ENCODE measurements at regions not wholly inside any gene's neighbourhood (a gene's known extent, or its start where the extent isn't known, plus 50 kb on each side); places are given as distances from the start of the nearest gene placed in this dataset.

- Histone ChIP-seq H3K18ac (ENCODE audit: insufficient read length, low read depth, low read length) (no peak overlapping the region), H2BK20ac (ENCODE audit: low read depth, low read length, poor library complexity, severe bottlenecking) (no peak overlapping the region), H3K79me2 (ENCODE audit: insufficient read depth, low read length) (no peaks in the 10 kb centered on the region), H2BK15ac (ENCODE audit: low read depth, low read length) (no peak overlapping the region), H4K5ac (ENCODE audit: insufficient read length, low read depth, low read length) (no peak overlapping the region), H4K8ac (replicated peaks; ENCODE audit: insufficient read length, low read depth, low read length) (no peak overlapping the region), H3K23ac (ENCODE audit: insufficient read length, low read depth, low read length) (no peak overlapping the region), H3K4me2 (ENCODE audit: insufficient read depth, insufficient read length, low read length) (no peak overlapping the region), H3K9ac (ENCODE audit: extremely low read depth, insufficient read length, low read length) (no peak overlapping the region), H3K27me3 (ENCODE audit: insufficient read depth, low read length) (no peaks in the 10 kb centered on the region), H3K4ac (ENCODE audit: low read depth, low read length) (no peak overlapping the region), H3K79me1 (ENCODE audit: insufficient read depth, low read depth, low read length, poor library complexity, severe bottlenecking) (no peaks in the 10 kb centered on the region), H4K91ac (ENCODE audit: insufficient read length, low read depth, low read length) (no peak overlapping the region), H2AK5ac (ENCODE audit: insufficient read length, low read length) (no peak overlapping the region), H3T11ph (ENCODE audit: low read length) (no peak overlapping the region), H2BK5ac (ENCODE audit: insufficient read length, low read length) (no peak overlapping the region), H2BK12ac (ENCODE audit: insufficient read length, low read depth, low read length) (no peak overlapping the region), H3K56ac (ENCODE audit: insufficient read length, low read depth, low read length) (no peak overlapping the region), H3K27ac (ENCODE audit: insufficient read length, low read depth, low read length) (no peak overlapping the region), H3K23me2 (ENCODE audit: insufficient read length, low read depth, low read length, poor library complexity, severe bottlenecking) (no peaks in the 10 kb centered on the region), H3K4me1 (ENCODE audit: insufficient read depth, low read length) (no peaks in the 10 kb centered on the region; the same call in 1 of the 2 replicates), H2AFZ (ENCODE audit: low read length) (no peak overlapping the region), H3K14ac (ENCODE audit: insufficient read depth, low read length) (no peak overlapping the region), H2BK120ac (ENCODE audit: low read depth, low read length, poor library complexity, severe bottlenecking) (no peak overlapping the region), H3K9me3 (ENCODE audit: control insufficient read depth, low read depth, low read length) (no peaks in the 10 kb centered on the region), H4K20me1 (ENCODE audit: control insufficient read depth, insufficient read depth, insufficient read length) (no peaks in the 10 kb centered on the region)
- no CpG with 5 or more reads among the region's 1 CpG for WGBS (ENCODE audit: extremely low coverage, insufficient read length, low lambda C conversion rate)
- Mint-ChIP-seq H3K36me3 (ENCODE audit: insufficient read depth in 1 of 3, low read depth in 3 of 3) (no peaks in the 10 kb centered on the region), H3K27me3 (ENCODE audit: low read depth) (no peaks in the 10 kb centered on the region), H3K4me1 (peaks cover 17 to 18% of the 10 kb centered on the region in 2 experiments), H3K27ac (no peak overlapping the region), H3K4me3 (no peak overlapping the region), H3K9me3 (no peaks in the 10 kb centered on the region)
- TF ChIP-seq CTCF (conservative IDR thresholded peaks at IDR 0.05) = no peak
- DNase-seq = no peak
Measured at GRCh38 chr4:55001538-55001937, 123.9 kb downstream of the KDR start.
